ENCODE measurements at regions not wholly inside any gene's neighbourhood (a gene's known extent, or its start where the extent isn't known, plus 50 kb on each side); places are given as distances from the start of the nearest gene placed in this dataset.
A peak's percentile ranks its signal among the peaks of the same experiment; 100 is the strongest.

DNA sequence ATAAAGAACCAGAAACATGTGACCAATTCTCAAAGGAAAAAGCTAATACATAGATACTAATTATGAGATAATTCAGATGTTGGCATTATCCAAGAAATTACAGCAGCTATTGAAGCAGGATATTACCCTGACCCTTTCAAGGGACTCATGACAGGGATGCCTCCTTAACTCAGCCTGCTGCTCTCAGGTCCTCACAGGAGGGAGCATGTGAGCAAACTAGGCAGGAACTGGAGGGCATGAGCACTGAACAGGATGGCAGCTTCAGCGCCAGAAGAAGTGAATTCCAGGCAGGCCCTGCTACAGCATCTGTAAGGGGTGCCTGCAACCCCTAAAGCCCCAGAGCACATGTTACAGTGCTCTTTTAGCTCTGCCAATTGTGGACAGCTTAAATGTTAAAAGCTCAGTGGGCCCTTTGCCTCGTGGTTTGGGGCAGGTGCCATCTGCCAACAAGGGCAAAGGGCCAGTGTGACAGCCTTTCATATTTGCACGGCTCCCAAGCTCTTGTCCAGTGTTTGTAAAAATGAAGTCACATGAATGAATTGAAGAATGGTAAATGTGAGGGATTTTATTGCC lies 464.7 kb upstream of the COX7C start:
- WGBS (ENCODE audit: low lambda C conversion rate), result 0% methylated on average over 3 of the region's 3 CpGs
- FAIRE-seq, result no peak
- H4K20me1 ChIP-seq (ENCODE audit: insufficient read depth, low read length), result no peaks in the 10 kb centered on the region
- no peak overlapping the region for H3K27ac ChIP-seq (ENCODE audit: extremely low read length, insufficient read depth, low read length)
- no peak for TF ChIP-seq BORCS8-MEF2B (CRISPR knock-in tag; IDR thresholded peaks at IDR 0.05)
- TF ChIP-seq MNT (IDR thresholded peaks at IDR 0.05), result 0 out of 2 replicates have a peak, but pooled peaks have one; percentile 6
- H3K27me3 ChIP-seq (ENCODE audit: control insufficient read depth in 1 of 2, insufficient read depth in 2 of 2, low read length in 2 of 2), result no peaks in the 10 kb centered on the region; a peak in 1 of 5 replicates
- no peaks in the 10 kb centered on the region for H3K9me3 ChIP-seq (ENCODE audit: low read length)
- H3K9ac ChIP-seq (ENCODE audit: insufficient read depth, low read depth, low read length), result no peak overlapping the region
- H2AFZ ChIP-seq (ENCODE audit: low read length), result no peak overlapping the region
- no TSS peak for BruUV-seq (replicated peaks)
- in situ Hi-C loops (cut with HindIII; ENCODE audit: extremely low pct_ligation_motif_present, low pct_unique_long_range_greater_than_20kb), result no loop called here
- H3K79me2 ChIP-seq (ENCODE audit: insufficient read depth, low read length), result no peaks in the 10 kb centered on the region
- H3K36me3 ChIP-seq (replicated peaks in 1 of 2; ENCODE audit: control insufficient read depth in 1 of 2, insufficient read depth in 2 of 2, low read length in 2 of 2), result no peaks in the 10 kb centered on the region
- no peaks in the 10 kb centered on the region for H3K4me1 ChIP-seq (ENCODE audit: insufficient read depth, low read length)
- DNase-seq (ENCODE audit: low spot score), result no peak
- ChIA-PET POLR2A (no interaction called here), CTCF (ENCODE audit: low intra/inter-chr PET ratio, low total read pairs) (no interaction called here)
- ATAC-seq, result no peak
- intact Hi-C loops (cut with micrococcal nuclease; ENCODE audit: unreplicated experiment), result no loop called here
- no peak overlapping the region for H3K4me2 ChIP-seq (ENCODE audit: low read depth, low read length)
- no peak overlapping the region for H3K4me3 ChIP-seq (replicated peaks in 1 of 3; ENCODE audit: insufficient read depth in 1 of 3, low read depth in 2 of 3, low read length in 3 of 3)

DNA sequence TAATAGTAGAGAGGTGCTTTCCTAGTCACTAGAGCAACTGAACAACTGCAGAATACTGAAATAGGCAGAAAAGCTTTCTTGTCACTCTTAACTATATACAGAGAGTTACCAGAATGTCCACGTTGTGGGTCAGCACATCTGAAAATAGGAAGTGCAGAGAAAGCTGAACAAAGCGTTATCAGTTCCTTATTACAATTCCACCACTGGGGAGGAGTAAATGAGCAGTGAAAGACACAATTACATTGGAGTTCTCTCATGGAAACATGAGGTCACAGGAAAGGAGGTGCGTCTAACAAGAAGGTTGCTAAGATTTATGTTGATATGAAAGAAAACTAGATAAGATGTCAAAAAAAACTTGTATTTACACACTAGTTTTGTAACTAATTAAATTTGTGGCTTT lies 461.9 kb upstream of the COX7C start:
- in situ Hi-C loops (cut with HindIII; ENCODE audit: extremely low pct_ligation_motif_present, low pct_unique_long_range_greater_than_20kb) (no loop called here), intact Hi-C loops (cut with micrococcal nuclease; ENCODE audit: unreplicated experiment) (no loop called here)
- Histone ChIP-seq H2AFZ (ENCODE audit: low read length) (no peak overlapping the region), H3K9ac (ENCODE audit: insufficient read depth, low read depth, low read length) (no peak overlapping the region), H3K79me2 (ENCODE audit: insufficient read depth, low read length) (no peaks in the 10 kb centered on the region), H4K20me1 (ENCODE audit: insufficient read depth, low read length) (no peaks in the 10 kb centered on the region), H3K4me1 (ENCODE audit: insufficient read depth, low read length) (no peaks in the 10 kb centered on the region), H3K36me3 (replicated peaks in 1 of 2; ENCODE audit: control insufficient read depth in 1 of 2, insufficient read depth in 2 of 2, low read length in 2 of 2) (no peaks in the 10 kb centered on the region), H3K27ac (ENCODE audit: extremely low read length, insufficient read depth, low read length) (no peak overlapping the region), H3K9me3 (ENCODE audit: low read length) (no peaks in the 10 kb centered on the region), H3K4me3 (replicated peaks in 1 of 3; ENCODE audit: insufficient read depth in 1 of 3, low read depth in 2 of 3, low read length in 3 of 3) (no peak overlapping the region), H3K4me2 (ENCODE audit: low read depth, low read length) (no peak overlapping the region), H3K27me3 (ENCODE audit: control insufficient read depth in 1 of 2, insufficient read depth in 2 of 2, low read length in 2 of 2) (no peaks in the 10 kb centered on the region; a peak in 1 of 5 replicates)
- 12% methylated on average over 3 of the region's 3 CpGs for WGBS (ENCODE audit: low lambda C conversion rate)
- TF ChIP-seq CREB3 (CRISPR knock-in tag; IDR thresholded peaks at IDR 0.05), result no peak
- TF ChIP-seq SPEN (CRISPR knock-in tag; IDR thresholded peaks at IDR 0.05; ENCODE audit: low read depth), result no peak
- TF ChIP-seq PHF5A (CRISPR knock-in tag; IDR thresholded peaks at IDR 0.05; ENCODE audit: low read depth, unreplicated experiment), result no peak
- no peak for DNase-seq (ENCODE audit: low spot score)
- no TSS peak for BruUV-seq (replicated peaks)
- ChIA-PET POLR2A (no interaction called here), CTCF (ENCODE audit: low intra/inter-chr PET ratio, low total read pairs) (no interaction called here)
- no peak for ATAC-seq
- FAIRE-seq, result no peak

All from HepG2 (cell line).